ENCODE measurements at regions not wholly inside any gene's neighbourhood (a gene's known extent, or its start where the extent isn't known, plus 50 kb on each side); places are given as distances from the start of the nearest gene placed in this dataset.

- POLR2A ChIA-PET, result no interaction called here
- H3K4me1 ChIP-seq (ENCODE audit: control insufficient read depth, insufficient read depth, low read length), result no peaks in the 10 kb centered on the region
- TF ChIP-seq PBX3 (IDR thresholded peaks at IDR 0.05; ENCODE audit: insufficient replicate concordance, low read depth, low read length) (no peak), NFYB (IDR thresholded peaks at IDR 0.05; ENCODE audit: insufficient read depth, low read depth, low read length) (no peak), IRF4 (IDR thresholded peaks at IDR 0.05; ENCODE audit: low read depth, low read length) (no peak), ZNF384 (IDR thresholded peaks at IDR 0.05; ENCODE audit: borderline replicate concordance, low read depth, low read length) (no peak), USF1 (IDR thresholded peaks at IDR 0.05; ENCODE audit: borderline replicate concordance, extremely low read length, insufficient read depth, low read depth, low read length) (no peak), MXI1 (IDR thresholded peaks at IDR 0.05; ENCODE audit: low read depth, low read length) (no peak), CBX5 (IDR thresholded peaks at IDR 0.05; ENCODE audit: low read depth) (no peak), RB1 (IDR thresholded peaks at IDR 0.05; ENCODE audit: borderline replicate concordance) (no peak), BCL11A (IDR thresholded peaks at IDR 0.05; ENCODE audit: low read depth, low read length) (no peak)
- intact Hi-C loops (cut with micrococcal nuclease; ENCODE audit: unreplicated experiment), result no loop called here
- FAIRE-seq (no peak), DNase-seq (ENCODE audit: low read depth, low spot score) (no peak), ATAC-seq (no peak)
- no peaks in the 10 kb centered on the region for H3K9me3 ChIP-seq (replicated peaks; ENCODE audit: control insufficient read depth, insufficient read depth, low read length)
- H3K27ac ChIP-seq (ENCODE audit: control insufficient read depth, insufficient read depth), result no peak overlapping the region
- H3K27me3 ChIP-seq (replicated peaks in 1 of 2; ENCODE audit: control insufficient read depth in 2 of 2, insufficient read depth in 2 of 2, low read length in 1 of 2), result no peaks in the 10 kb centered on the region
- H4K20me1 ChIP-seq (ENCODE audit: control insufficient read depth, insufficient read depth), result no peaks in the 10 kb centered on the region
- RAD21 ChIA-PET (ENCODE audit: unreplicated experiment), result no interaction called here
- in situ Hi-C loops (cut with MboI), result no loop called here
- H3K4me2 ChIP-seq (ENCODE audit: control insufficient read depth, insufficient read depth), result no peak overlapping the region
- no peak overlapping the region for H3K9ac ChIP-seq (ENCODE audit: control insufficient read depth, insufficient read depth, low read length)
- H3K4me3 ChIP-seq, result no peak overlapping the region
- BruUV-seq (replicated peaks), result no TSS peak
- H3K79me2 ChIP-seq (ENCODE audit: control insufficient read depth, insufficient read depth, low read length), result no peaks in the 10 kb centered on the region
- CTCF ChIA-PET, result interaction anchor here (1.0 to 1.4 kb wide), 2 partner anchors 18 to 46 kb away, joined by 3 read pairs; no protein-coding TSS in a partner anchor
- H2AFZ ChIP-seq (ENCODE audit: control insufficient read depth, low read depth, low read length), result no peak overlapping the region
- SMC1A ChIA-PET (ENCODE audit: uncharacterized antibody, unreplicated experiment), result no interaction called here
- no peaks in the 10 kb centered on the region for H3K36me3 ChIP-seq (ENCODE audit: control insufficient read depth in 2 of 2, insufficient read depth in 2 of 2, low read length in 1 of 2)
- 0% methylated on average over 3 of the region's 3 CpGs for WGBS (ENCODE audit: insufficient coverage, insufficient replicate concordance, low lambda C conversion rate, missing lambda C conversion rate)
Measured at GRCh38 chr4:127540497-127541025, 92.2 kb upstream of the INTU start.
